Activated T-helper 1 cell treated with Interleukin-2 at 50 U/mL for 16 hours (primary cell): ENCODE measurements at regions not wholly inside any gene's neighbourhood (a gene's known extent, or its start where the extent isn't known, plus 50 kb on each side); places are given as distances from the start of the nearest gene placed in this dataset.
"Not testable (repeated sequence)": the region's sequence is repeated elsewhere in the genome, so short reads cannot be mapped to it uniquely, and the experiment has no call there.

ENCODE experiments used
- DNase-seq: peaks from one replicate; pipeline ENCODE4 v3.0.0-alpha.2; 2020; ENCODE audit warnings: low read depth

DNA sequence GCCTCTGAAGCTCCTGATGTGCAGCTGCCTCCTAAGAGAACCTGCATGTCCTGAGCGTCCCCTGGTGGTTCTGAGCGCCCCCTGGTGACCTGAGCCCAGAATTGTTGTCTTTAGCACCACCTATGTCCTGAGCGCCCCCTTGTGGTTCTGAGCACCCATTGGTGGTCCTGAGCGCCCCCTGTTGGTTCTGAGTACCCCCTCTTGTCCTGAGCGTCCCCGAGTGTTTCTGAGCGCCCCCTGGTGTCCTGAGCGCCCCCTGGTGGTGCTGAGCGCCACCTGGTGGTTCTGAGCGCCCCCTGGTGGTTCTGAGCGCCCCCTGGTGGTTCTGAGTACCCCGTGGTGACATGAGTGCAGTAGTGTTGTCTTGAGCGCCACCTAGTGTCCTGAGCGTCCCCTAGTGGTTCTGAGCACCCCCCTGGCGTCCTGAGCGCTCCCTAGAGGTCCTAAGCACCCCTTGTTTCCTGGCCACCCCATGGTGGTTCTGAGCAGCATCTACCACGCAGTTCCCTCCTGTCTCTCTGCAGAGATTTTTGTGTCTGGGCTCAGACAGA, 782.5 kb downstream of the TMEM121 start:
- DNase-seq, result peak; percentile 44

- DNase-seq, result no peak
Measured at GRCh38 chr14:106309423-106309822, 783.0 kb downstream of the TMEM121 start.

GRCh38 chr14:106315436-106315835, 789.1 kb downstream of the TMEM121 start:
- DNase-seq, result no peak

GRCh38 chr14:106317593-106317992, 791.2 kb downstream of the TMEM121 start:
- DNase-seq, result no peak

DNA sequence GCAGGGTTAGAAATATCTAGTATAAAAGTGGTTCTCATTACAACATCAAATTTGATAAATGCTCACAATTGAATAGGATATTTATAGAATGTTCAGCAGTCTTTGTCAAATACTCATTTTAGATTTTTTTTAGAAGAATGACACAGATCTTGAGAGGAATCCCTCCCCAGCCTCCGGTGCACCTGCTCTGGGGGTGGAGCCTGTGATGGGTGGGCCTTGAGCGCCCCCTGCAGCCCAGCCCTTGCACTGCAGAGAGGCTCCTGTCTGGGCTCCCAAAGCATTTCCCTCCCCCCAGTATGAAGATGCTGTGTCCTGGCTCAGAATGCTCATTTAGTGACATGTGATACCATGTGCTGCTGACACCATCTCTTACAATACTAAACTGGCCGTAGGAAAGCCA, 792.3 kb downstream of the TMEM121 start:
- DNase-seq, result peak; percentile 27

DNA sequence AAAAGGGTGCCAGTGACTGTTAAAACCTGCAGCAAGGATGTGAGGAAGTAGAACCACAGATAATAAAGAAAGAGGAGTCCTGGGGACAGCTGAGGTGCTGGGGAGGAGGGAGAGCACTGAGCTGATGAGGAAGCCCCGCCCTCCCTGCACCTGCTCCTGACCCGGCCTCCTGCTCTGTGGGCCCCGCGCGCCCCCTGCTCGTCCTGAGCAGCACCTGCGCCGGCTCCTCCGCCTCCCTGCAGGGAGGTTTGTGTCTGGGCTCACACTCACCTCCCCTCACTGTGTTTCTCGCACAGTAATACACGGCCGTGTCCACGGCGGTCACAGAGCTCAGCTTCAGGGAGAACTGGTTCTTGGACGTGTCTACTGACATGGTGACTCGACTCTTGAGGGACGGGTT, 797.6 kb downstream of the TMEM121 start:
- not testable (repeated sequence) for DNase-seq

- DNase-seq, result no peak
Measured at GRCh38 chr14:106327234-106327633, 800.9 kb downstream of the TMEM121 start.

- not testable (repeated sequence) for DNase-seq
Measured at GRCh38 chr14:106327702-106328353, 801.4 kb downstream of the TMEM121 start.

- not testable (repeated sequence) for DNase-seq
Measured at GRCh38 chr14:106329243-106329642, 802.9 kb downstream of the TMEM121 start.

- DNase-seq, result not testable (repeated sequence)
Measured at GRCh38 chr14:106329987-106330774, 803.8 kb downstream of the TMEM121 start.

DNA sequence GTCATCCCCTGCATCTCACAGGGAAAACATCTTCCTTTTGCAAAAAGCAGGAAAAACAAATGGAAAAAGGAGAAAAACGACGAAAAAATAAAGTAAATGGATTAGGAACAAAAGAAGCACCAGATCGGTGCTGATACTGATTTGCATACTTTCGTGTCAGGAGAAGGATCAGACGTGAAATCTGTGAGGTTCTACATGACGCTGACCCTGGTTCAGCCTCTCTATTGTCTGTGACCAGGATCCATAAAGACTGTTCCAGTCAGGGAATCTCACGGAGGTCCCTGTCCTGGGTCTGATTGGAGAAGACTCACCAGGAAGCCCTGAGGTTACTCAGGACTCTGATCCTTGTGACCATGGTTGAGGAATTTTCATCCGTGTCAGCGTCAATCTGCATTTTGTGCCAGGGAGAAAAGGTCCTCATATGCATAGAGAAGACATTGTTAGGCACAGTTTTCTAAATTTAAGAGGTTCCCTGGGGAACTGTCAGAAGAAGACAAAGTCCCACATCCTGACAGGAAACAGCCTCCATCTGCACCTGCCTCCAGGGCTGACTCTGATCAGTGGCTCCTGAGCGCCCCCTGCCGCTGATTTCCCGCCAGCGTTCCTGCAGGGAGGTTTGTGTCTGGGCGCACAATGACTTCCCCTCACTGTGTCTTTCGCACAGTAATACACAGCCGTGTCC, 808.2 kb downstream of the TMEM121 start:
- peak; percentile 54 for DNase-seq

- not testable (repeated sequence) for DNase-seq
Measured at GRCh38 chr14:106335110-106335429, 808.7 kb downstream of the TMEM121 start.

DNA sequence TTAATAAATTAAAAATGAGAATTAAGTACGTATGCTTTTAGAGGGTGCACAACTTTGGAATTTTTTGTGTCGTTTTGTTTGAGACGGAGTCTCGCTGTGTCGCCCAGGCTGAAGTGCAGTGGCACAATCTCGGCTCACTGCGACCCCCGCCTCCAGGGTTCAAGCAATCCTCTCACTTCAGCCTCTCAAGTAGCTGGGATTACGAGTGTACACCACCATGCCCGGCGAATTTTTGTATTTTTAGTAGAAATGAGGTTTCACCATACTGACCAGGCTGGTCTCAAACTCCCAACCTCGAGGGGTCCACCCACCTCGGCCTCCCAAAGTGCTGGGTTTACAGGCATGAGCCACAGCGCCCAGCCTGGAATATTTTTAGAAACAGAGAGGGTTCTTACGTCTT, 812.4 kb downstream of the TMEM121 start:
- not testable (repeated sequence) for DNase-seq

- DNase-seq, result not testable (repeated sequence)
Measured at GRCh38 chr14:106340658-106341057, 814.3 kb downstream of the TMEM121 start.

- DNase-seq, result not testable (repeated sequence)
Measured at GRCh38 chr14:106341161-106341560, 814.8 kb downstream of the TMEM121 start.

- no peak for DNase-seq
Measured at GRCh38 chr14:106343626-106344025, 817.2 kb downstream of the TMEM121 start.

GRCh38 chr14:106344065-106344614, 817.8 kb downstream of the TMEM121 start:
- DNase-seq, result not testable (repeated sequence)

GRCh38 chr14:106344791-106345479, 818.6 kb downstream of the TMEM121 start:
- not testable (repeated sequence) for DNase-seq

DNA sequence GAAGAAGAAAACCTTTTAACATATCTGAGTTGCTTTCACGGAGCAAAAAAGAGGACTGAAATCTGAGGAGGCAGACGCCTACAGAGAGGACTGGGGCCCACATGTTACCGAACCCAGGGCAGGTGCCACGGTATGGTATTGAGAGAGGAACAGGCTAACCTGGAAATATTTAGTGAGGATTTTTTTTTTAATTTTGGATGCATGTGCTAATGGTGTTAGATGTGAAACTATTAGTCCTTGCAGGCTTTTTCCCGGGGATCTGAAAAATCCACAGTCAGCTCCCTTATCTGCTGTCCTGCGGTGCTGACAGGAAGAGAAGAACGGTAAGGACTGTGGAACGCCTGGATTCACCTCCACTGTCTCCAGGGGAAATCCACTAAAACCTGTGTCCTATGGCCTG, 819.7 kb downstream of the TMEM121 start:
- DNase-seq, result no peak

DNA sequence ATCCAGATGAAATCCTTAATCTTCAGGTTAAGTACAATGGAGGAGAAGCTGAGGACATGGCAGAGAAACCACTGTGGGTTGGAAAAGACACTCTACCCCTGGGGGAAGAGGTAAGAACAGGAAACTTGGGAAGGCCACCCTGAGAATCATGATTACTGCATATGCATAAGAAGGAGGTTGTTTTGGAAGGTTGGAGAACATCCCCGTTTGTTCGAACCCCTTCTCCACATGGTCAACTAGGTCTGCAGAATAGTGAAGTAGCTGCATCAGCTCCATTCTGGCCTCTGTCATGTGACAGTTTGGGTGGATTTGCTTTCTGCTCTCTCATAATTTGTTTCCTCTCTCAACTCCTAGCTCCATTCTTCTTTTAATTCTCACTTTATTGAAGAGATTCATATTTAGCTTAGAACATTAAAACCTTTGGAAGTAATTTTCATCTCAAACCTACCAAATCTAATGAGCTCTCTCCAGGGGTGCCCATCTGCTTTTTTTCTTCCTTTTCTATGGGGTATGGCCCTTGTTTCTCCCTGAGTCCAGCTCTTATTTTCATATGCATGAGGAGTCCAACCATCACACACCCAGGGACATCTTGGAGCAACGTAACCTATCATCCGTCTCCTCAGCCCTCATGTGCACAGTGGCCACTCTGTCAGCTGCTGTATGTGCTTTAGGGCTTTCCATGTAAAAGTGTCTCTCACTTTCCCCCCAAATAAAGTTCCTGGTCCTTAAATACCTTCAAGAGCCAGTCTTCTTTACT, 820.3 kb downstream of the TMEM121 start:
- no peak for DNase-seq

- no peak for DNase-seq
Measured at GRCh38 chr14:106347291-106347778, 821.0 kb downstream of the TMEM121 start.
